ENCODE measurements at regions not wholly inside any gene's neighbourhood (a gene's known extent, or its start where the extent isn't known, plus 50 kb on each side); places are given as distances from the start of the nearest gene placed in this dataset.

DNA sequence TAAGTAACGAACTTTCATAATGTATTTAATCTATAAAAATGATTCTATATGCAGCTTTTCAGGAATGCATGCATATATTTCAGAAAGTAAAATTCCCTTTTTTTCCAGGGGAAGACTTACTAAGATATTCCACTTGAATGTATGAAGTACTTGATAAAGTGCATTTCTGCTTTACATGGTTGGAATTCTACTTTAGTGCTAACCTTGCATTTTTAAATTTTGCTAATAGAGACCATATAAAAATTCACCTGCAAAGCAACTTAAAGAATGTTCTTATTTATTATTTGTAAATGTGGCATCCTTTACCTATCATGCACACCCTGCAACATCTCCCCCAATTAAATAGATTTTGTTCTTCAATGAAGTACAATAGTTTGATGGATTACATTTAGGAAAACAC is 392.8 kb downstream of the KCNJ2 start:
- TF ChIP-seq E2F6 (IDR thresholded peaks at IDR 0.05) (no peak), SRF (IDR thresholded peaks at IDR 0.05; ENCODE audit: low read depth, low read length) (no peak), EP300 (IDR thresholded peaks at IDR 0.05; ENCODE audit: borderline replicate concordance in 1 of 2, low read depth in 2 of 2, low read length in 2 of 2) (no peak)
- TF ChIP-seq, protein P1, sequence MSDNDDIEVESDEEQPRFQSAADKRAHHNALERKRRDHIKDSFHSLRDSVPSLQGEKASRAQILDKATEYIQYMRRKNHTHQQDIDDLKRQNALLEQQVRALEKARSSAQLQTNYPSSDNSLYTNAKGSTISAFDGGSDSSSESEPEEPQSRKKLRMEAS (IDR thresholded peaks at IDR 0.05), result no peak
